Activated CD4-positive, alpha-beta T cell treated with anti-CD3 and anti-CD28 coated beads, Interleukin-2, amount 50 U/mL, for 16 hours (primary cell): ENCODE measurements at regions not wholly inside any gene's neighbourhood (a gene's known extent, or its start where the extent isn't known, plus 50 kb on each side); places are given as distances from the start of the nearest gene placed in this dataset.
A peak's percentile ranks its signal among the peaks of the same experiment; 100 is the strongest.
"Not testable (repeated sequence)": the region's sequence is repeated elsewhere in the genome, so short reads cannot be mapped to it uniquely, and the experiment has no call there.

ENCODE experiments used
- DNase-seq: peaks from one replicate; pipeline ENCODE4 v3.0.0-alpha.2; 2020

- DNase-seq: not testable (repeated sequence)
These were observed 59.9 kb upstream of the EN2 start for GRCh38 chr7:155397758-155398714.

GRCh38 chr7:155398944-155399343 is 59.0 kb upstream of the EN2 start:
- DNase-seq: peak; percentile 23

GRCh38 chr7:155399577-155399976 is 58.4 kb upstream of the EN2 start:
- DNase-seq: no peak

- no peak for DNase-seq
These were observed 56.7 kb upstream of the EN2 start for GRCh38 chr7:155401231-155401630.

GRCh38 chr7:155401884-155402283 is 56.0 kb upstream of the EN2 start:
- no peak for DNase-seq

- DNase-seq: no peak
These were observed 55.0 kb upstream of the EN2 start for GRCh38 chr7:155402941-155403340.

- no peak for DNase-seq
These were observed 53.0 kb upstream of the EN2 start for GRCh38 chr7:155404976-155405375.

- no peak for DNase-seq
These were observed 52.3 kb upstream of the EN2 start for GRCh38 chr7:155405399-155406318.

GRCh38 chr7:155407799-155408198 is 50.1 kb upstream of the EN2 start:
- DNase-seq: no peak
